HG02678 (cell line): ENCODE measurements at regions not wholly inside any gene's neighbourhood (a gene's known extent, or its start where the extent isn't known, plus 50 kb on each side); places are given as distances from the start of the nearest gene placed in this dataset.

ENCODE experiments used
- ATAC-seq: cut with Tn5 transposase; IDR thresholded peaks from one replicate; pipeline ENCODE4 v1.9.1; 2021; ENCODE audit warnings: mild to moderate bottlenecking, moderate library complexity; ENCODE audit not compliant: unreplicated experiment

GRCh38 chr11:131190446-131190845 lies 180.0 kb upstream of the NTM start:
- ATAC-seq: no peak

- ATAC-seq: no peak
Measured at GRCh38 chr11:131191606-131192005, 178.8 kb upstream of the NTM start.

- ATAC-seq: no peak
Measured at GRCh38 chr11:131192628-131193027, 177.8 kb upstream of the NTM start.

GRCh38 chr11:131193031-131193501 lies 177.3 kb upstream of the NTM start:
- ATAC-seq: no peak

GRCh38 chr11:131194726-131195125 lies 175.7 kb upstream of the NTM start:
- ATAC-seq: no peak

GRCh38 chr11:131195661-131196517 lies 174.5 kb upstream of the NTM start:
- ATAC-seq: no peak

- no peak for ATAC-seq
Measured at GRCh38 chr11:131198161-131199014, 172.0 kb upstream of the NTM start.

- no peak for ATAC-seq
Measured at GRCh38 chr11:131199015-131199280, 171.5 kb upstream of the NTM start.

GRCh38 chr11:131201674-131202073 lies 168.7 kb upstream of the NTM start:
- no peak for ATAC-seq

GRCh38 chr11:131203040-131203439 lies 167.4 kb upstream of the NTM start:
- no peak for ATAC-seq

- ATAC-seq: no peak
Measured at GRCh38 chr11:131204282-131204681, 166.1 kb upstream of the NTM start.

GRCh38 chr11:131204765-131205380 lies 165.5 kb upstream of the NTM start:
- ATAC-seq: no peak

- no peak for ATAC-seq
Measured at GRCh38 chr11:131206671-131207070, 163.7 kb upstream of the NTM start.

GRCh38 chr11:131207901-131208300 lies 162.5 kb upstream of the NTM start:
- ATAC-seq: no peak

- no peak for ATAC-seq
Measured at GRCh38 chr11:131217313-131218310, 152.8 kb upstream of the NTM start.

- no peak for ATAC-seq
Measured at GRCh38 chr11:131218542-131218941, 151.9 kb upstream of the NTM start.

GRCh38 chr11:131219646-131220045 lies 150.8 kb upstream of the NTM start:
- no peak for ATAC-seq

GRCh38 chr11:131223198-131223991 lies 147.0 kb upstream of the NTM start:
- no peak for ATAC-seq

GRCh38 chr11:131228378-131228777 lies 142.0 kb upstream of the NTM start:
- ATAC-seq: no peak

- ATAC-seq: no peak
Measured at GRCh38 chr11:131229221-131229620, 141.2 kb upstream of the NTM start.
